SK-N-SH treated with all-trans-retinoic acid at 6 μM for 48 hours (cell line): ENCODE measurements at regions not wholly inside any gene's neighbourhood (a gene's known extent, or its start where the extent isn't known, plus 50 kb on each side); places are given as distances from the start of the nearest gene placed in this dataset.
A peak's percentile ranks its signal among the peaks of the same experiment; 100 is the strongest.

Experiments used
- ATAC-seq: fragments of 200-7000 bp; cut with Tn5 transposase; 3 replicates; pipeline ENCODE4 v1.9.1; 2020; ENCODE audit warnings: mild to moderate bottlenecking, moderate library complexity
- ARNTL ChIP-seq: fragments of 450-650 bp; formaldehyde crosslinking; IDR thresholded peaks from 2 replicates; pipeline ENCODE4 v1.5.0; 2020; ENCODE audit warnings: low read depth, mild to moderate bottlenecking, moderate library complexity, borderline replicate concordance
- BACH2 ChIP-seq: fragments of 250-450 bp; sonication (Bioruptor Pico); IDR thresholded peaks from 2 replicates; pipeline ENCODE4 v1.9.0; 2021; ENCODE audit warnings: mild to moderate bottlenecking, borderline replicate concordance
- ISL1 ChIP-seq: fragments of 250-450 bp; sonication (Bioruptor Pico); IDR thresholded peaks from 2 replicates; pipeline ENCODE4 v2.1.2; 2022; ENCODE audit warnings: mild to moderate bottlenecking, moderate library complexity
- PPARA ChIP-seq: fragments of 250-450 bp; sonication (Bioruptor Pico); IDR thresholded peaks from 2 replicates; pipeline ENCODE4 v1.5.0; 2020; ENCODE audit warnings: mild to moderate bottlenecking, borderline replicate concordance
- RARB ChIP-seq: fragments of 250-450 bp; sonication (Bioruptor Pico); IDR thresholded peaks from 2 replicates; pipeline ENCODE4 v1.8.0; 2021; ENCODE audit warnings: mild to moderate bottlenecking, moderate library complexity
- TOX ChIP-seq: fragments of 250-450 bp; sonication (Bioruptor Pico); IDR thresholded peaks from 2 replicates; pipeline ENCODE4 v1.8.0; 2021; ENCODE audit warnings: mild to moderate bottlenecking, moderate library complexity, borderline replicate concordance
- ZC3H10 ChIP-seq: fragments of 250-450 bp; sonication (Bioruptor Pico); IDR thresholded peaks from 2 replicates; pipeline ENCODE4 v1.5.1; 2021; ENCODE audit warnings: mild to moderate bottlenecking, moderate library complexity
- ZNF8 ChIP-seq: fragments of 450-650 bp; formaldehyde crosslinking; IDR thresholded peaks from 2 replicates; pipeline ENCODE4 v1.5.0; 2020; ENCODE audit warnings: mild to moderate bottlenecking, moderate library complexity
- TF ChIP-seq, protein P1 (sequence below): fragments of 250-450 bp; sonication (Bioruptor Pico); IDR thresholded peaks from 2 replicates; pipeline ENCODE4 v1.5.0; 2020; ENCODE audit warnings: mild to moderate bottlenecking, moderate library complexity
- TF ChIP-seq, protein P2 (sequence below): fragments of 250-450 bp; sonication (Bioruptor Pico); IDR thresholded peaks from 2 replicates; pipeline ENCODE4 v1.5.1; 2021; ENCODE audit warnings: mild to moderate bottlenecking, moderate library complexity
- TF ChIP-seq, protein P3 (sequence below): fragments of 250-450 bp; sonication (Bioruptor Pico); IDR thresholded peaks from 2 replicates; pipeline ENCODE4 v1.8.0; 2020; ENCODE audit warnings: mild to moderate bottlenecking, moderate library complexity, borderline replicate concordance
- TF ChIP-seq, protein P4 (sequence below): fragments of 250-450 bp; sonication (Bioruptor Pico); IDR thresholded peaks from 2 replicates; pipeline ENCODE4 v1.8.0; 2021; ENCODE audit warnings: low read depth, mild to moderate bottlenecking, moderate library complexity, borderline replicate concordance

DNA sequence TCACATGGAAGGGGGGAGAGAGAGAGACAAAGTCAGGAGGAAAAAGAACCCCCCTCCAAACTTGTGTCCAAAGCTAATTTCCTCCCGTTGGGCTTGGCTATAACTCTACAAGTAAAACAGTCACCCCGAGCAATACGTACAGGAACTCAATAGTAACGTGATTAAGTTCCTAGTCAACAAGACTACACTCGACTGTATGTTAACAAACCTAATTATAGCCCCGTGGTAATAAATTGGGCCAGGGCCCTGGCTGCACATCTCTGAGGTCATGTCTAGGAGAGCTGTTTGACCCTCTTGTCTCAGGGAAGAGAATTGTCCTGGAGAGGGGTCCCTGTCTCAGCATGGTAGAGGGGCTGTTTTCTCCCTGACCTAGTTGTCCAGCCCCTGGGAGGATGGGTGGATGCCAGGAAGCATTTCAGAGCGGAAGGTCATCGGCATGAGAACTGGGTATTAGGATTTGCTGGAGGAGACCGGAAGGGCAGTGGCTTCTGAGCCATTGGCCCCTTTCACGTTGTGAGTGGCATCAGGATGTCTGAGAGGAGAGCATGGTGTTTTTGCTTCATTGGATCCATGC is 60.2 kb upstream of the COMTD1 start (continued):
- TF ChIP-seq, protein P1, sequence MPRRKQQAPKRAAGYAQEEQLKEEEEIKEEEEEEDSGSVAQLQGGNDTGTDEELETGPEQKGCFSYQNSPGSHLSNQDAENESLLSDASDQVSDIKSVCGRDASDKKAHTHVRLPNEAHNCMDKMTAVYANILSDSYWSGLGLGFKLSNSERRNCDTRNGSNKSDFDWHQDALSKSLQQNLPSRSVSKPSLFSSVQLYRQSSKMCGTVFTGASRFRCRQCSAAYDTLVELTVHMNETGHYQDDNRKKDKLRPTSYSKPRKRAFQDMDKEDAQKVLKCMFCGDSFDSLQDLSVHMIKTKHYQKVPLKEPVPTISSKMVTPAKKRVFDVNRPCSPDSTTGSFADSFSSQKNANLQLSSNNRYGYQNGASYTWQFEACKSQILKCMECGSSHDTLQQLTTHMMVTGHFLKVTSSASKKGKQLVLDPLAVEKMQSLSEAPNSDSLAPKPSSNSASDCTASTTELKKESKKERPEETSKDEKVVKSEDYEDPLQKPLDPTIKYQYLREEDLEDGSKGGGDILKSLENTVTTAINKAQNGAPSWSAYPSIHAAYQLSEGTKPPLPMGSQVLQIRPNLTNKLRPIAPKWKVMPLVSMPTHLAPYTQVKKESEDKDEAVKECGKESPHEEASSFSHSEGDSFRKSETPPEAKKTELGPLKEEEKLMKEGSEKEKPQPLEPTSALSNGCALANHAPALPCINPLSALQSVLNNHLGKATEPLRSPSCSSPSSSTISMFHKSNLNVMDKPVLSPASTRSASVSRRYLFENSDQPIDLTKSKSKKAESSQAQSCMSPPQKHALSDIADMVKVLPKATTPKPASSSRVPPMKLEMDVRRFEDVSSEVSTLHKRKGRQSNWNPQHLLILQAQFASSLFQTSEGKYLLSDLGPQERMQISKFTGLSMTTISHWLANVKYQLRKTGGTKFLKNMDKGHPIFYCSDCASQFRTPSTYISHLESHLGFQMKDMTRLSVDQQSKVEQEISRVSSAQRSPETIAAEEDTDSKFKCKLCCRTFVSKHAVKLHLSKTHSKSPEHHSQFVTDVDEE (CRISPR knock-in tag): no peak

DNA sequence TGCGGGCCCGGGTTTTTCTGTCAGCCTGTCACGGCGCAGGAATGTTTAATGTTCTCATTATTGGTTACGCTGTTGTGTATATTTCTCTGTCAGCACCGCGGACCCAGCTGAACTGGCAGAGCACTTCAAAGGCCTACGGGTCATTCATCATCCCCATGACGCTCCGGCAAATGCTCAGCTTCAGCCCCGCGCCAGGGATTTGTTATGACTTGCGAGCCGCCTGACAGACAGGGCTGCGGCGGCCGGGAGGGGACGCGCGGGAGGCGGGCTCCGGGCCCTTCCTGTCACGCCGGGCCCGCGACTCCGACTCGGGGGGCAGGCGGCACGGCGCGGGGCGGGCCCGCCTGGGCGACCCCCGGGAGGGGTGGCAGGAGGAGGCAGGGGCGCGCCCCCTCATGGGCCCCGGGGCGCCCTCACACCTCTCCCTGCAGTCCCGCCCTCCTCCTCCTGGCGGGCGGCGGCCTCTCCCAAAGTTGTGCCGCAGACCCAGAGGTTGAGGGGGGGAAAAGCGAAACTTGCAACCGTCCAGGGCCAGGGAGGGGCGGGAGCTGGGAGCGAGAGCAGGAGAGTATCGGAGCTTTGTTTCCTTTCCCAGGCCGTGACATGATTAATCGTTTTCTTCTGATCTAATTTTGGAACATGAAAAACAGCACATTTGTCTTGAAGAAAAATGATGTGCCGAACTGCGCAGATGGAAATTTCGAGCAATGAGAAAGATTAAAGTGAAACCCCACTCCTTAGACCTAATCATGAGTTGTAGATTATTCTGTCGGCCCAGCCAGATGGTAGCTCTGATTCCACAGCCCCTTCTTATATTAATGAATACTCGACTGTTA is 59.3 kb upstream of the COMTD1 start:
- ATAC-seq: peak; percentile 85
- peak; percentile 72 for TF ChIP-seq TOX (CRISPR knock-in tag)
- TF ChIP-seq ISL1 (CRISPR knock-in tag): peak; percentile 60
- TF ChIP-seq, protein P1 (CRISPR knock-in tag): peak; percentile 68; the same call in 1 of the 2 replicates
- TF ChIP-seq ZC3H10 (CRISPR knock-in tag): no peak

DNA sequence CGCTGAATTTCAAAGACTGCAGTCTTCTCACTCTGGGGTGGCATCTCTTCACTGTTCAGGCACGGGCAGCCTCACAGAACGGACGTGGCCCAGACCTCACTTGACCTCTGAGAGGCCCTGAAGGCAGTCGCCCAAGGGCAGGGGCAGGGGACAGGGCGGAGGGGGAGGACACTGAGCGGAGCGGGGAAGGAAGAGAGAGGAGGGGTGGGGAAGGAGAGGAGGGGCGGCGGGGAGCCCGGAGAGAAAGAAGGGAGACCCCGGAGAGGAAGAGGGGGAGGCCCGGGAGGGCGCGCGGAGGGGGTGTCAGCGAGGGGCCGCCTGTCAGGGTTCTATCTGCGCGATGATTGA is 58.7 kb upstream of the COMTD1 start:
- peak; percentile 50 for ATAC-seq
- TF ChIP-seq ZNF8 (CRISPR knock-in tag): no peak
- no peak for TF ChIP-seq ZC3H10 (CRISPR knock-in tag)
- no peak for TF ChIP-seq TOX (CRISPR knock-in tag)
- no peak for TF ChIP-seq BACH2 (CRISPR knock-in tag)
- TF ChIP-seq, protein P2, sequence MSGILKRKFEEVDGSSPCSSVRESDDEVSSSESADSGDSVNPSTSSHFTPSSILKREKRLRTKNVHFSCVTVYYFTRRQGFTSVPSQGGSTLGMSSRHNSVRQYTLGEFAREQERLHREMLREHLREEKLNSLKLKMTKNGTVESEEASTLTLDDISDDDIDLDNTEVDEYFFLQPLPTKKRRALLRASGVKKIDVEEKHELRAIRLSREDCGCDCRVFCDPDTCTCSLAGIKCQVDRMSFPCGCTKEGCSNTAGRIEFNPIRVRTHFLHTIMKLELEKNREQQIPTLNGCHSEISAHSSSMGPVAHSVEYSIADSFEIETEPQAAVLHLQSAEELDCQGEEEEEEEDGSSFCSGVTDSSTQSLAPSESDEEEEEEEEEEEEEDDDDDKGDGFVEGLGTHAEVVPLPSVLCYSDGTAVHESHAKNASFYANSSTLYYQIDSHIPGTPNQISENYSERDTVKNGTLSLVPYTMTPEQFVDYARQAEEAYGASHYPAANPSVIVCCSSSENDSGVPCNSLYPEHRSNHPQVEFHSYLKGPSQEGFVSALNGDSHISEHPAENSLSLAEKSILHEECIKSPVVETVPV: no peak
- TF ChIP-seq, protein P3, sequence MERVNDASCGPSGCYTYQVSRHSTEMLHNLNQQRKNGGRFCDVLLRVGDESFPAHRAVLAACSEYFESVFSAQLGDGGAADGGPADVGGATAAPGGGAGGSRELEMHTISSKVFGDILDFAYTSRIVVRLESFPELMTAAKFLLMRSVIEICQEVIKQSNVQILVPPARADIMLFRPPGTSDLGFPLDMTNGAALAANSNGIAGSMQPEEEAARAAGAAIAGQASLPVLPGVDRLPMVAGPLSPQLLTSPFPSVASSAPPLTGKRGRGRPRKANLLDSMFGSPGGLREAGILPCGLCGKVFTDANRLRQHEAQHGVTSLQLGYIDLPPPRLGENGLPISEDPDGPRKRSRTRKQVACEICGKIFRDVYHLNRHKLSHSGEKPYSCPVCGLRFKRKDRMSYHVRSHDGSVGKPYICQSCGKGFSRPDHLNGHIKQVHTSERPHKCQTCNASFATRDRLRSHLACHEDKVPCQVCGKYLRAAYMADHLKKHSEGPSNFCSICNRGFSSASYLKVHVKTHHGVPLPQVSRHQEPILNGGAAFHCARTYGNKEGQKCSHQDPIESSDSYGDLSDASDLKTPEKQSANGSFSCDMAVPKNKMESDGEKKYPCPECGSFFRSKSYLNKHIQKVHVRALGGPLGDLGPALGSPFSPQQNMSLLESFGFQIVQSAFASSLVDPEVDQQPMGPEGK (CRISPR knock-in tag): no peak

DNA sequence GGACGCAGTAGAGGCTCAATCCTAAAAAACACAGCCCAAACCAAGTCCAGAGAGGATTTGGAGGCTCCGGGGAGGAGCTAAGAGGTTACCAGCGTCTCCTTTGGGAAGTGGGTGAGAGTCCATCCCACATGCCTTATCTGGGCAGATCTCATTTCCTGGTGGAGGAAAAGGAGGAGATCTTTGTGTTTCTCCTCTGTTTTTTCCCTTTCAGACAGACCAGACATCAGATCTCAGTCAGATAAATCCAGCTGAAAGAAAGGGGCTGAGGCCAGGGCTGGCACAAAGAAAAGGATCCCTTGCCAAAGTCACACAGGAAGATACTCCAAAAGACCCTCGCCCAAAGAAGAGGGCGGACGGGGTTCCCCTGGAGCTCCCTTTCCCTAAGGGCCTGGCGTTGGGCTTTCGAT is 58.3 kb upstream of the COMTD1 start:
- peak; percentile 32 for ATAC-seq

More for the DNA sequence above, 58.3 kb upstream of the COMTD1 start:
- TF ChIP-seq, protein P4, sequence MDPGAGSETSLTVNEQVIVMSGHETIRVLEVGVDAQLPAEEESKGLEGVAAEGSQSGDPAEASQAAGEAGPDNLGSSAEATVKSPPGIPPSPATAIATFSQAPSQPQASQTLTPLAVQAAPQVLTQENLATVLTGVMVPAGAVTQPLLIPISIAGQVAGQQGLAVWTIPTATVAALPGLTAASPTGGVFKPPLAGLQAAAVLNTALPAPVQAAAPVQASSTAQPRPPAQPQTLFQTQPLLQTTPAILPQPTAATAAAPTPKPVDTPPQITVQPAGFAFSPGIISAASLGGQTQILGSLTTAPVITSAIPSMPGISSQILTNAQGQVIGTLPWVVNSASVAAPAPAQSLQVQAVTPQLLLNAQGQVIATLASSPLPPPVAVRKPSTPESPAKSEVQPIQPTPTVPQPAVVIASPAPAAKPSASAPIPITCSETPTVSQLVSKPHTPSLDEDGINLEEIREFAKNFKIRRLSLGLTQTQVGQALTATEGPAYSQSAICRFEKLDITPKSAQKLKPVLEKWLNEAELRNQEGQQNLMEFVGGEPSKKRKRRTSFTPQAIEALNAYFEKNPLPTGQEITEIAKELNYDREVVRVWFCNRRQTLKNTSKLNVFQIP (CRISPR knock-in tag): no peak
- TF ChIP-seq, protein P2: no peak
- TF ChIP-seq ARNTL (CRISPR knock-in tag): no peak
- TF ChIP-seq ZC3H10 (CRISPR knock-in tag): no peak
- TF ChIP-seq RARB (CRISPR knock-in tag): no peak
- no peak for TF ChIP-seq ISL1 (CRISPR knock-in tag)
- TF ChIP-seq, protein P1 (CRISPR knock-in tag): no peak
- TF ChIP-seq PPARA: no peak
